ENCODE measurements at regions not wholly inside any gene's neighbourhood (a gene's known extent, or its start where the extent isn't known, plus 50 kb on each side); places are given as distances from the start of the nearest gene placed in this dataset.
"Not testable (repeated sequence)": the region's sequence is repeated elsewhere in the genome, so short reads cannot be mapped to it uniquely, and the experiment has no call there.

GRCh38 chr5:127187706-127188105, 102.9 kb upstream of the MEGF10 start:
- no peaks in the 10 kb centered on the region for H3K36me3 ChIP-seq
- DNase-seq (ENCODE audit: low spot score), result no peak
- no peaks in the 10 kb centered on the region for H3K4me1 ChIP-seq
- no peak overlapping the region for H3K4me3 ChIP-seq
- no peaks in the 10 kb centered on the region for H3K9me3 ChIP-seq
- no peak overlapping the region for H3K27ac ChIP-seq
- TF ChIP-seq CTCF (IDR thresholded peaks at IDR 0.05), result no peak
- no peaks in the 10 kb centered on the region for H3K27me3 ChIP-seq

- no peak for TF ChIP-seq CTCF (IDR thresholded peaks at IDR 0.05)
- Histone ChIP-seq H3K27ac (no peak overlapping the region), H3K27me3 (no peaks in the 10 kb centered on the region), H3K4me1 (no peaks in the 10 kb centered on the region), H3K36me3 (no peaks in the 10 kb centered on the region), H3K4me3 (no peak overlapping the region), H3K9me3 (no peaks in the 10 kb centered on the region)
- DNase-seq (ENCODE audit: low spot score), result no peak
These were observed 98.4 kb upstream of the MEGF10 start for GRCh38 chr5:127192150-127192549.

- Histone ChIP-seq H3K9me3 (no peaks in the 10 kb centered on the region), H3K27me3 (no peaks in the 10 kb centered on the region), H3K36me3 (no peaks in the 10 kb centered on the region), H3K27ac (no peak overlapping the region), H3K4me3 (no peak overlapping the region), H3K4me1 (no peaks in the 10 kb centered on the region)
- TF ChIP-seq CTCF (IDR thresholded peaks at IDR 0.05), result no peak
- no peak for DNase-seq (ENCODE audit: low spot score)
These were observed 97.7 kb upstream of the MEGF10 start for GRCh38 chr5:127192836-127193338.

- H3K27ac ChIP-seq, result no peak overlapping the region
- H3K4me1 ChIP-seq, result no peaks in the 10 kb centered on the region
- no peaks in the 10 kb centered on the region for H3K9me3 ChIP-seq
- no peak for DNase-seq (ENCODE audit: low spot score)
- H3K36me3 ChIP-seq, result no peaks in the 10 kb centered on the region
- H3K4me3 ChIP-seq, result no peak overlapping the region
- no peaks in the 10 kb centered on the region for H3K27me3 ChIP-seq
- TF ChIP-seq CTCF (IDR thresholded peaks at IDR 0.05), result no peak
These were observed 94.6 kb upstream of the MEGF10 start for GRCh38 chr5:127196042-127196441.

GRCh38 chr5:127197402-127198167, 93.0 kb upstream of the MEGF10 start:
- H3K27me3 ChIP-seq; H3K36me3 ChIP-seq; H3K4me3 ChIP-seq; H3K4me1 ChIP-seq; H3K9me3 ChIP-seq; H3K27ac ChIP-seq; DNase-seq (ENCODE audit: low spot score): not testable (repeated sequence)

GRCh38 chr5:127202738-127203137, 87.9 kb upstream of the MEGF10 start:
- H3K4me1 ChIP-seq; H3K4me3 ChIP-seq; H3K36me3 ChIP-seq; H3K27me3 ChIP-seq; H3K9me3 ChIP-seq; H3K27ac ChIP-seq; DNase-seq (ENCODE audit: low spot score): not testable (repeated sequence)

GRCh38 chr5:127203818-127204217, 86.8 kb upstream of the MEGF10 start:
- no peak overlapping the region for H3K27ac ChIP-seq

More at GRCh38 chr5:127203818-127204217, 86.8 kb upstream of the MEGF10 start:
- no peaks in the 10 kb centered on the region for H3K27me3 ChIP-seq
- DNase-seq (ENCODE audit: low spot score), result no peak
- no peak overlapping the region for H3K4me3 ChIP-seq
- H3K9me3 ChIP-seq, result no peaks in the 10 kb centered on the region
- no peaks in the 10 kb centered on the region for H3K4me1 ChIP-seq
- no peak for TF ChIP-seq CTCF (IDR thresholded peaks at IDR 0.05)
- H3K36me3 ChIP-seq, result no peaks in the 10 kb centered on the region
